Left lung (tissue), 4 donors: ENCODE measurements at regions not wholly inside any gene's neighbourhood (a gene's known extent, or its start where the extent isn't known, plus 50 kb on each side); places are given as distances from the start of the nearest gene placed in this dataset.

Experiments used
- ATAC-seq: fragments of 200-7000 bp; cut with Tn5 transposase; one replicate; pipeline ENCODE4 v1.9.1; 2020; ENCODE audit warnings: moderate library complexity
- DNase-seq, 4 donors: peaks; one replicate each; pipeline ENCODE4 v3.0.0-alpha.2; 2013 to 2020
- H3K27ac ChIP-seq, 2 donors: fragments of 200-600 bp; sonication (generic) in 1 of 2; one replicate each; pipeline versions ENCODE4 v1.5.0 to v1.8.0; 2020 to 2021
- H3K27me3 ChIP-seq, 2 donors: fragments of 200-600 bp; sonication (generic) in 1 of 2; one replicate each; pipeline versions ENCODE4 v1.5.0 to v1.8.0; 2020 to 2021
- H3K36me3 ChIP-seq, 2 donors: fragments of 200-600 bp; sonication (generic) in 1 of 2; one replicate each; pipeline versions ENCODE4 v1.5.0 to v1.8.0; 2020 to 2021
- H3K4me1 ChIP-seq, 2 donors: fragments of 200-600 bp; one replicate each; pipeline ENCODE4 v1.8.0; 2021
- H3K4me3 ChIP-seq, 2 donors: fragments of 200-600 bp; sonication (generic) in 1 of 2; one replicate each; pipeline versions ENCODE4 v1.5.0 to v1.8.0; 2020 to 2021; ENCODE audit warnings: mild to moderate bottlenecking in 1 of 2
- H3K9me3 ChIP-seq, 2 donors: fragments of 200-600 bp; sonication (generic) in 1 of 2; one replicate each; pipeline versions ENCODE4 v1.5.0 to v1.8.0; 2020 to 2021
- CTCF ChIP-seq, 2 donors: fragments of 200-600 bp; sonication (generic) in 1 of 2; IDR thresholded peaks; one replicate each; pipeline versions ENCODE4 v1.5.0 to v1.8.0; 2021; ENCODE audit warnings: antibody characterized with exemption in 2 of 2
- intact Hi-C, 2 donors: fragments of 100-400 bp; cut with DNase I; formaldehyde crosslinking; loops; one replicate each; pipeline versions ENCODE4 v1.11.2 to v1.14.2; 2022
- donor health status: DM: no; HTN: yes; CAD: no.
- donor health status: DM: no; HTN: no; CAD: no.

DNA sequence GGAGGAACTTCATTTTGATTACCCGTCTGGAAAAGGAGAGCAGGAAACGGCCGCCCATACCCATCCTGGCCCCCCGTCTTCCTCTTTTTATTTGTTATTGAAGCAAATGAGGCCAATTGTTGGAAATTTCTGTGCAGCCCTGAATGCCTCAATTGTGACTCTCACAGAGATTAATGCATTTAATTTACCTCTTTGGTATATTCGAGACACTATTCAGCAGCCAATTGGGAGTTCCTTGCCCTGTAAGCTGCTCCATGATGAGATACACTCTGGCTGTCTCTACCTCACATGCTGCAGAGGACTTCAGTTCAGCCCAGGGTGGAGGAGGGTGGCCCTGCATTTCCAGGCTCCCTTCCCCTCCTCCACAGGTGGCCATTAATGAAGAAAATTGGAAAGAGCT lies 60.6 kb upstream of the NTM start:
- no peak for DNase-seq
- Histone ChIP-seq H3K27ac (no peak overlapping the region), H3K4me1 (no peaks in the 10 kb centered on the region), H3K9me3 (peaks cover 0 to 3% of the 10 kb centered on the region in 2 donors), H3K27me3 (peaks cover 0 to 14% of the 10 kb centered on the region in 2 donors), H3K36me3 (no peaks in the 10 kb centered on the region), H3K4me3 (no peak overlapping the region)
- ATAC-seq = no peak
- intact Hi-C loops = no loop called here
- TF ChIP-seq CTCF (IDR thresholded peaks at IDR 0.05) = no peak

DNA sequence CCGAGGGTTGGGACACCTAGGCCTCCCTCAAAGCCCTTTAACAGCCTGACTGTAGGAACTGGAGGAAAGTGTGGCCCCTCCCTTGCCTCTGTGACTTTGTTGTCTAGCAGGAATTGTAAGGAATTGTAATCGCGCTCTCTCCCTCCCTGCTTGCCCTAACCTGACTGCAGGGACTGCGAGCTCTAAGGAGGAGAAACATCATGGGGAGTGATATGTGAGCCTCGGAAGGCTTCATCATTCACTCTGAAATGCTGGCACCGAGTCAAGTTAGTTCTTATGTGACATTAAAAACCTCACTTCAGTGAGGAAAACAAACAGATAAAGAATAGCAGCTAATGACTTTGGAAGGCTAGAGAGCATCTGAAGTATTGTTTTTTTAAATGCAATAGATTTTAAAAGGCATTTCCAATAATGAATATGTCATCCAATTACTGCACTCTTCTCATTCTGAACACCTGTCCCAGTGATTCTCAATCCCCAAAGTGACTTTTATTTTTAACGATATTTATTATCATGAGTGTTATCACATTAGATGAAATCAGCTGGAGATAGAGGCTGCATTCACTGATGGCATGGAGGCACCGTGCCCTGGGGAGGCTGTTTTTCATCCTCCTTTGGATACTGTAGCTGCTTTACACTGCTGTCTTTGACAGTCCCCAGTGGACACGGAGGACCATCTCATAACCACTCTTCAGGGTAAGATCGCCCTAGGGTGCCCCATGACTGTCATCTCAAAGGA lies 58.5 kb upstream of the NTM start:
- peaks cover 0 to 3% of the 10 kb centered on the region in 2 donors for H3K9me3 ChIP-seq
- no peaks in the 10 kb centered on the region for H3K4me1 ChIP-seq
- H3K27ac ChIP-seq = no peak overlapping the region
- DNase-seq (no peak), ATAC-seq (no peak)
- intact Hi-C loops = no loop called here
- H3K27me3 ChIP-seq = peaks cover 0 to 8% of the 10 kb centered on the region in 2 donors
- no peak for TF ChIP-seq CTCF (IDR thresholded peaks at IDR 0.05)
- no peak overlapping the region for H3K4me3 ChIP-seq
- H3K36me3 ChIP-seq = no peaks in the 10 kb centered on the region
